ENCODE measurements at regions not wholly inside any gene's neighbourhood (a gene's known extent, or its start where the extent isn't known, plus 50 kb on each side); places are given as distances from the start of the nearest gene placed in this dataset.
A peak's percentile ranks its signal among the peaks of the same experiment; 100 is the strongest.

DNA sequence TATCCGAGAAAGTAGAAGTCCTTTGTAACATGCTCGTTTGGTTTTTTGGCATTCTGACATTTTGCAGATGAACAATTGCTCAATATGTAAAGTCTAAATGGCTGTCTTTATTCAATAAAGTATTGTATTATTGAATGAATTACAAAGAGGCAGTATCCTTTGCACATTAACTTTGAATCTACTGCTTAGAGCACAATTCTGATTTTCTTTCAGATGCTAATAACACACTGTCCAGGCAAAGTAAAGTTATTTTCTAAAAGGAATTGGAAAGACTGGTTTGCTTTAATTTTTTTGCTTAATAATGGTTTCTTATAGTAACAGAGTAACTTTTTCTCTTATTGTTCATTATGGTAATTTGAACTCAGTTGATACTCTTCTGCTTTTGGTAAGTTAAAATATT lies 494.8 kb downstream of the RWDD3 start:
- intact Hi-C loops (cut with micrococcal nuclease), result no loop called here
- no peaks in the 10 kb centered on the region for H3K9me3 ChIP-seq (ENCODE audit: low read length)
- H3K79me2 ChIP-seq (ENCODE audit: low read length), result no peaks in the 10 kb centered on the region
- no peak for ATAC-seq
- H3F3A ChIP-seq (ENCODE audit: low read length, unreplicated experiment), result no peaks in the 10 kb centered on the region
- TF ChIP-seq EZH2phosphoT487 (IDR thresholded peaks at IDR 0.05; ENCODE audit: borderline replicate concordance, low read length), result no peak
- H3K4me1 ChIP-seq (ENCODE audit: insufficient read depth, low read length), result no peaks in the 10 kb centered on the region
- no peaks in the 10 kb centered on the region for H3K9me2 ChIP-seq (replicated peaks; ENCODE audit: low read length)
- no peak overlapping the region for H3K4me2 ChIP-seq (ENCODE audit: low read length)
- H2AFZ ChIP-seq (ENCODE audit: low read length), result no peak overlapping the region
- H3K36me3 ChIP-seq (ENCODE audit: low read depth, low read length), result no peaks in the 10 kb centered on the region
- H3K27me3 ChIP-seq (ENCODE audit: low read length), result no peaks in the 10 kb centered on the region
- CTCF ChIA-PET, result no interaction called here
- BruUV-seq (replicated peaks), result no TSS peak
- no peak for DNase-seq
- POLR2A ChIA-PET (ENCODE audit: unreplicated experiment), result no interaction called here
- no peaks in the 10 kb centered on the region for H4K20me1 ChIP-seq (ENCODE audit: low read length)
- no peak overlapping the region for H3K4me3 ChIP-seq (ENCODE audit: low read length)
- H3K27ac ChIP-seq (ENCODE audit: low read length), result no peak overlapping the region
- no peak overlapping the region for H3K9ac ChIP-seq (ENCODE audit: low read length)

GRCh38 chr1:95730986-95731385 lies 497.0 kb downstream of the RWDD3 start:
- ChIA-PET POLR2A (ENCODE audit: unreplicated experiment) (no interaction called here), CTCF (no interaction called here)
- no peaks in the 10 kb centered on the region for H3K79me2 ChIP-seq (ENCODE audit: low read length)
- no peaks in the 10 kb centered on the region for H3K36me3 ChIP-seq (ENCODE audit: low read depth, low read length)
- no peaks in the 10 kb centered on the region for H3F3A ChIP-seq (ENCODE audit: low read length, unreplicated experiment)
- BruUV-seq (replicated peaks), result no TSS peak
- no peaks in the 10 kb centered on the region for H3K9me2 ChIP-seq (replicated peaks; ENCODE audit: low read length)
- intact Hi-C loops (cut with micrococcal nuclease), result no loop called here
- H3K9me3 ChIP-seq (ENCODE audit: low read length), result no peaks in the 10 kb centered on the region
- H3K4me3 ChIP-seq (ENCODE audit: low read length), result no peak overlapping the region
- TF ChIP-seq, protein P1, sequence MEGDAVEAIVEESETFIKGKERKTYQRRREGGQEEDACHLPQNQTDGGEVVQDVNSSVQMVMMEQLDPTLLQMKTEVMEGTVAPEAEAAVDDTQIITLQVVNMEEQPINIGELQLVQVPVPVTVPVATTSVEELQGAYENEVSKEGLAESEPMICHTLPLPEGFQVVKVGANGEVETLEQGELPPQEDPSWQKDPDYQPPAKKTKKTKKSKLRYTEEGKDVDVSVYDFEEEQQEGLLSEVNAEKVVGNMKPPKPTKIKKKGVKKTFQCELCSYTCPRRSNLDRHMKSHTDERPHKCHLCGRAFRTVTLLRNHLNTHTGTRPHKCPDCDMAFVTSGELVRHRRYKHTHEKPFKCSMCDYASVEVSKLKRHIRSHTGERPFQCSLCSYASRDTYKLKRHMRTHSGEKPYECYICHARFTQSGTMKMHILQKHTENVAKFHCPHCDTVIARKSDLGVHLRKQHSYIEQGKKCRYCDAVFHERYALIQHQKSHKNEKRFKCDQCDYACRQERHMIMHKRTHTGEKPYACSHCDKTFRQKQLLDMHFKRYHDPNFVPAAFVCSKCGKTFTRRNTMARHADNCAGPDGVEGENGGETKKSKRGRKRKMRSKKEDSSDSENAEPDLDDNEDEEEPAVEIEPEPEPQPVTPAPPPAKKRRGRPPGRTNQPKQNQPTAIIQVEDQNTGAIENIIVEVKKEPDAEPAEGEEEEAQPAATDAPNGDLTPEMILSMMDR (conservative IDR thresholded peaks at IDR 0.05; ENCODE audit: low read depth, low read length), result no peak
- TF ChIP-seq EZH2phosphoT487 (IDR thresholded peaks at IDR 0.05; ENCODE audit: borderline replicate concordance, low read length) (no peak), EZH2 (IDR thresholded peaks at IDR 0.05; ENCODE audit: low read length, unreplicated experiment) (no peak)
- DNase-seq (peak; percentile 6), ATAC-seq (no peak)
- H3K4me2 ChIP-seq (ENCODE audit: low read length), result no peak overlapping the region
- no peaks in the 10 kb centered on the region for H4K20me1 ChIP-seq (ENCODE audit: low read length)
- no peak overlapping the region for H2AFZ ChIP-seq (ENCODE audit: low read length)
- H3K4me1 ChIP-seq (ENCODE audit: insufficient read depth, low read length), result no peaks in the 10 kb centered on the region
- no peak overlapping the region for H3K9ac ChIP-seq (ENCODE audit: low read length)
- H3K27me3 ChIP-seq (ENCODE audit: low read length), result no peaks in the 10 kb centered on the region
- H3K27ac ChIP-seq (ENCODE audit: low read length), result no peak overlapping the region

DNA sequence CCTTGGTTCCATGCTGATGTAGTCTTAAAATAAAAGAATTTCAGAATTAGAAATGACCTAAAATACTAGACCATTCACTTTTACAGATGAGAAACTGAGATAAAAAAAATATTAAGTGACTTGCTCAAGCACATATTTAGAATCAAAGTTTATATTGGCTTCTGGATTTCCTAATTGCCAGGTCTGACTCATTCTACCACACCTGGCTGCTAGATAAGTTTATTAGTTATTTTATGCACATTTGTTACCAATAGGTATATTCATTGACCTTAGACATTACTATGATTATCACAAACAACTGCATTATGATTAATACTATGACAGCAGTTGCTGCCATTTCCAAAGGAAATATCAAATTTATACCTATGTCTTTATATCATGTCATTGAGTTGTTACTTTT lies 497.5 kb downstream of the RWDD3 start:
- no TSS peak for BruUV-seq (replicated peaks)
- Histone ChIP-seq H3K9me2 (replicated peaks; ENCODE audit: low read length) (no peaks in the 10 kb centered on the region), H3K9ac (ENCODE audit: low read length) (no peak overlapping the region), H3K27ac (ENCODE audit: low read length) (no peak overlapping the region), H3K4me2 (ENCODE audit: low read length) (no peak overlapping the region), H3K4me3 (ENCODE audit: low read length) (no peak overlapping the region), H3F3A (ENCODE audit: low read length, unreplicated experiment) (no peaks in the 10 kb centered on the region), H3K9me3 (ENCODE audit: low read length) (no peaks in the 10 kb centered on the region), H4K20me1 (ENCODE audit: low read length) (no peaks in the 10 kb centered on the region), H2AFZ (ENCODE audit: low read length) (no peak overlapping the region), H3K27me3 (ENCODE audit: low read length) (no peaks in the 10 kb centered on the region), H3K36me3 (ENCODE audit: low read depth, low read length) (no peaks in the 10 kb centered on the region), H3K4me1 (ENCODE audit: insufficient read depth, low read length) (no peaks in the 10 kb centered on the region), H3K79me2 (ENCODE audit: low read length) (no peaks in the 10 kb centered on the region)
- no peak for ATAC-seq
- ChIA-PET POLR2A (ENCODE audit: unreplicated experiment) (no interaction called here), CTCF (no interaction called here)
- TF ChIP-seq EZH2 (IDR thresholded peaks at IDR 0.05; ENCODE audit: low read length, unreplicated experiment), result no peak
- intact Hi-C loops (cut with micrococcal nuclease), result no loop called here
- DNase-seq, result no peak

- ATAC-seq, result no peak
- Histone ChIP-seq H3K4me3 (ENCODE audit: low read length) (no peak overlapping the region), H3K4me1 (ENCODE audit: insufficient read depth, low read length) (no peaks in the 10 kb centered on the region), H3K79me2 (ENCODE audit: low read length) (no peaks in the 10 kb centered on the region), H3K36me3 (ENCODE audit: low read depth, low read length) (no peaks in the 10 kb centered on the region), H3K9ac (ENCODE audit: low read length) (no peak overlapping the region), H3F3A (ENCODE audit: low read length, unreplicated experiment) (no peaks in the 10 kb centered on the region), H3K27ac (ENCODE audit: low read length) (no peak overlapping the region), H2AFZ (ENCODE audit: low read length) (no peak overlapping the region), H4K20me1 (ENCODE audit: low read length) (no peaks in the 10 kb centered on the region), H3K27me3 (ENCODE audit: low read length) (no peaks in the 10 kb centered on the region), H3K4me2 (ENCODE audit: low read length) (no peak overlapping the region), H3K9me3 (ENCODE audit: low read length) (no peaks in the 10 kb centered on the region), H3K9me2 (replicated peaks; ENCODE audit: low read length) (no peaks in the 10 kb centered on the region)
- intact Hi-C loops (cut with micrococcal nuclease), result no loop called here
- ChIA-PET CTCF (no interaction called here), POLR2A (ENCODE audit: unreplicated experiment) (no interaction called here)
- no peak for TF ChIP-seq EZH2phosphoT487 (IDR thresholded peaks at IDR 0.05; ENCODE audit: borderline replicate concordance, low read length)
- no peak for DNase-seq
- BruUV-seq (replicated peaks), result no TSS peak
Measured at GRCh38 chr1:95733031-95733430, 499.0 kb downstream of the RWDD3 start.
